GM10248 (cell line): ENCODE measurements at regions not wholly inside any gene's neighbourhood (a gene's known extent, or its start where the extent isn't known, plus 50 kb on each side); places are given as distances from the start of the nearest gene placed in this dataset.
"Not testable (repeated sequence)": the region's sequence is repeated elsewhere in the genome, so short reads cannot be mapped to it uniquely, and the experiment has no call there.

ENCODE experiments used
- CTCF ChIA-PET: fragments of 300-600 bp; sonication (Branson Sonifier 250); formaldehyde crosslinking; extraction: SDS; loops from one replicate; lab custom pipeline; 2021; ENCODE audit warnings: antibody characterized with exemption; lab: Yijun Ruan, JAX
- POLR2A ChIA-PET: fragments of 350-650 bp; sonication (Branson Sonifier 250); formaldehyde crosslinking; extraction: SDS; loops from one replicate; lab custom pipeline; 2020; ENCODE audit warnings: antibody characterized with exemption; lab: Yijun Ruan, JAX
- DNase-seq: peaks from one replicate; pipeline ENCODE4 v3.0.0; 2012; ENCODE audit errors: extremely low spot score
- CTCF ChIP-seq: IDR thresholded peaks from 2 replicates; pipeline ENCODE4 v1.5.1; 2012; ENCODE audit warnings: mild to moderate bottlenecking, low read depth; ENCODE audit errors: extremely low read depth, missing control alignments, control extremely low read depth

GRCh38 chr7:53151496-53151895 lies 116.1 kb downstream of the POM121L12 start:
- ChIA-PET POLR2A (no interaction called here), CTCF (no interaction called here)
- no peak for DNase-seq
- TF ChIP-seq CTCF, result no peak

GRCh38 chr7:53187184-53187583 lies 151.8 kb downstream of the POM121L12 start:
- POLR2A ChIA-PET, DNase-seq, CTCF ChIA-PET: not testable (repeated sequence)

GRCh38 chr7:53191191-53191695 lies 155.8 kb downstream of the POM121L12 start:
- TF ChIP-seq CTCF, result no peak
- CTCF ChIA-PET, result no interaction called here
- POLR2A ChIA-PET, result no interaction called here
- no peak for DNase-seq

- DNase-seq, result no peak
- POLR2A ChIA-PET, result no interaction called here
- CTCF ChIA-PET, result no interaction called here
- TF ChIP-seq CTCF, result no peak
These were observed 156.5 kb downstream of the POM121L12 start for GRCh38 chr7:53191836-53192443.

- POLR2A ChIA-PET, result no interaction called here
- no peak for DNase-seq
- CTCF ChIA-PET, result no interaction called here
- TF ChIP-seq CTCF, result no peak
These were observed 169.6 kb downstream of the POM121L12 start for GRCh38 chr7:53205006-53205405.

GRCh38 chr7:53209129-53209528 lies 173.7 kb downstream of the POM121L12 start:
- no peak for TF ChIP-seq CTCF
- no peak for DNase-seq
- ChIA-PET CTCF (no interaction called here), POLR2A (no interaction called here)

- no peak for TF ChIP-seq CTCF
- no peak for DNase-seq
- ChIA-PET CTCF (no interaction called here), POLR2A (no interaction called here)
These were observed 179.0 kb downstream of the POM121L12 start for GRCh38 chr7:53214463-53214862.
